Left lung (tissue), 4 donors: ENCODE measurements at regions not wholly inside any gene's neighbourhood (a gene's known extent, or its start where the extent isn't known, plus 50 kb on each side); places are given as distances from the start of the nearest gene placed in this dataset.

Experiments
- ATAC-seq: fragments of 200-7000 bp; cut with Tn5 transposase; one replicate; pipeline ENCODE4 v1.9.1; 2020; ENCODE audit warnings: moderate library complexity
- DNase-seq, 4 donors: peaks; one replicate each; pipeline ENCODE4 v3.0.0-alpha.2; 2013 to 2020
- H3K27ac ChIP-seq, 2 donors: fragments of 200-600 bp; sonication (generic) in 1 of 2; one replicate each; pipeline versions ENCODE4 v1.5.0 to v1.8.0; 2020 to 2021
- H3K27me3 ChIP-seq, 2 donors: fragments of 200-600 bp; sonication (generic) in 1 of 2; one replicate each; pipeline versions ENCODE4 v1.5.0 to v1.8.0; 2020 to 2021
- H3K36me3 ChIP-seq, 2 donors: fragments of 200-600 bp; sonication (generic) in 1 of 2; one replicate each; pipeline versions ENCODE4 v1.5.0 to v1.8.0; 2020 to 2021
- H3K4me1 ChIP-seq, 2 donors: fragments of 200-600 bp; one replicate each; pipeline ENCODE4 v1.8.0; 2021
- H3K4me3 ChIP-seq, 2 donors: fragments of 200-600 bp; sonication (generic) in 1 of 2; one replicate each; pipeline versions ENCODE4 v1.5.0 to v1.8.0; 2020 to 2021; ENCODE audit warnings: mild to moderate bottlenecking in 1 of 2
- H3K9me3 ChIP-seq, 2 donors: fragments of 200-600 bp; sonication (generic) in 1 of 2; one replicate each; pipeline versions ENCODE4 v1.5.0 to v1.8.0; 2020 to 2021
- intact Hi-C, 2 donors: fragments of 100-400 bp; cut with DNase I; formaldehyde crosslinking; loops; one replicate each; pipeline versions ENCODE4 v1.11.2 to v1.14.2; 2022
- TF ChIP-seq, protein P1 (sequence below), 2 donors: fragments of 200-600 bp; sonication (generic) in 1 of 2; IDR thresholded peaks; one replicate each; pipeline versions ENCODE4 v1.5.0 to v1.8.0; 2021; ENCODE audit warnings: antibody characterized with exemption in 2 of 2
- donor health status: DM: no; HTN: yes; CAD: no.
- donor health status: DM: no; HTN: no; CAD: no.

DNA sequence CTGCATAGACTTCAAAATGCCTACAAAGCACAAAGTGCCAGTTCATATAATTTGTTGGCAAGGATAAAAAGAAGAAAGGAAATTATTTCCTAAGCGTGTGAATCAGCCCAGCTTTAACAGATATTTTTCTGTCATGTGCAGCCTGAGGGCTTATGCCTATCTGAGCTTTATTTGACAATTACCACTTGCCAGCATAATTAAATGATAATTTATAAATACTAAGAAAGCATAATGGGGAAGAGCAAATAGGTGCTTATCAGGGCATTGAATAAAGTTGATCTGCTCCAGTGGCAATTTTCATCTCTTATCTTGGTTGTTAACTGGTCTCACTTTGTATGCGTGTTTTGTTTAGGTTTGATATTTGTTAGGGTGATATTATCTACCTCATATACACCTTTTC is 313.4 kb upstream of the DNAJC19 start:
- Histone ChIP-seq H3K36me3 (no peaks in the 10 kb centered on the region), H3K27ac (no peak overlapping the region), H3K27me3 (no peaks in the 10 kb centered on the region), H3K9me3 (no peaks in the 10 kb centered on the region), H3K4me1 (no peaks in the 10 kb centered on the region), H3K4me3 (no peak overlapping the region)
- intact Hi-C loops, result no loop called here
- ATAC-seq (no peak), DNase-seq (no peak)
- TF ChIP-seq, protein P1, sequence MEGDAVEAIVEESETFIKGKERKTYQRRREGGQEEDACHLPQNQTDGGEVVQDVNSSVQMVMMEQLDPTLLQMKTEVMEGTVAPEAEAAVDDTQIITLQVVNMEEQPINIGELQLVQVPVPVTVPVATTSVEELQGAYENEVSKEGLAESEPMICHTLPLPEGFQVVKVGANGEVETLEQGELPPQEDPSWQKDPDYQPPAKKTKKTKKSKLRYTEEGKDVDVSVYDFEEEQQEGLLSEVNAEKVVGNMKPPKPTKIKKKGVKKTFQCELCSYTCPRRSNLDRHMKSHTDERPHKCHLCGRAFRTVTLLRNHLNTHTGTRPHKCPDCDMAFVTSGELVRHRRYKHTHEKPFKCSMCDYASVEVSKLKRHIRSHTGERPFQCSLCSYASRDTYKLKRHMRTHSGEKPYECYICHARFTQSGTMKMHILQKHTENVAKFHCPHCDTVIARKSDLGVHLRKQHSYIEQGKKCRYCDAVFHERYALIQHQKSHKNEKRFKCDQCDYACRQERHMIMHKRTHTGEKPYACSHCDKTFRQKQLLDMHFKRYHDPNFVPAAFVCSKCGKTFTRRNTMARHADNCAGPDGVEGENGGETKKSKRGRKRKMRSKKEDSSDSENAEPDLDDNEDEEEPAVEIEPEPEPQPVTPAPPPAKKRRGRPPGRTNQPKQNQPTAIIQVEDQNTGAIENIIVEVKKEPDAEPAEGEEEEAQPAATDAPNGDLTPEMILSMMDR (IDR thresholded peaks at IDR 0.05), result no peak

DNA sequence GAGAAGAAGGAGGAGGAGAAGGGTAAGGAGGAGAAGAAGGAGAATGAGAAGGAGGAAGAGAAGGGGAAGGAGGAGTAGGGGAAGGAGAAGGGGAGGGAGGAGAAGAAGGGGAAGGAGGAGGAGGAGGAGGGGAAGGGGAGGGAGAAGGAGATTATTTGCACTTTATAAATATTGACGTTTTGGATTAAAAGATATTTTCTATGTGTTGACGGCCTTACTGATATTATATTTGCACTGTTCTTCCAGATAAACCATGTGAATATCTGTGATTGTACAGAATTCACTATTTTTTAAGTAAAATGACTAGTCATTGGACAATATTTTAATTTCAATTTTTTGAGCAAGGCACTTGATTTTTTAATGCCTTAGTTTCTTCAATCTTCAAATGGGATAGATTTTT is 310.5 kb upstream of the DNAJC19 start:
- no peak overlapping the region for H3K27ac ChIP-seq
- DNase-seq, result no peak
- H3K4me1 ChIP-seq, result no peaks in the 10 kb centered on the region
- H3K36me3 ChIP-seq, result no peaks in the 10 kb centered on the region
- H3K4me3 ChIP-seq, result no peak overlapping the region
- intact Hi-C loops, result no loop called here
- H3K9me3 ChIP-seq, result no peaks in the 10 kb centered on the region
- no peaks in the 10 kb centered on the region for H3K27me3 ChIP-seq
- ATAC-seq, result no peak
- TF ChIP-seq, protein P1 (IDR thresholded peaks at IDR 0.05), result no peak

DNA sequence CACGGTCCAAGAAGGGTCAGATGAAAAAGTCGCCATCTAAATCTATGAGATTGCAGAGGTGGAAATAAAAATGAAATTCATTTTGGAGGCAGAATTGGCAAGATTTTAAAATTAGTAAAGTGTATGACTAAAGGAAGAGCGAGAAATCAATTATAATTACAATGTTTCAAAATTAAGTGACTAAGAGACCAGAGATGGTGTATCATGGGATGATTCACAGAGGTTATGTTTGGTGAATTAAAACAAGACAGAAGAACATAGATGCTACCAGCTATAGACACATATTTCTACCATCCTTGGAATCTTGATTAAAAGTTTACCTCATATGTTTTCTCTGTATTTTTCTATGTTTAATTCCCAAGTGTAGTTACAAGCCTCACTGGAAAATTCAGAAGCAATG is 308.9 kb upstream of the DNAJC19 start:
- ATAC-seq (no peak), DNase-seq (no peak)
- Histone ChIP-seq H3K27ac (no peak overlapping the region), H3K4me3 (no peak overlapping the region), H3K36me3 (no peaks in the 10 kb centered on the region), H3K9me3 (no peaks in the 10 kb centered on the region), H3K4me1 (no peaks in the 10 kb centered on the region), H3K27me3 (no peaks in the 10 kb centered on the region)
- TF ChIP-seq, protein P1 (IDR thresholded peaks at IDR 0.05), result no peak
- intact Hi-C loops, result no loop called here

DNA sequence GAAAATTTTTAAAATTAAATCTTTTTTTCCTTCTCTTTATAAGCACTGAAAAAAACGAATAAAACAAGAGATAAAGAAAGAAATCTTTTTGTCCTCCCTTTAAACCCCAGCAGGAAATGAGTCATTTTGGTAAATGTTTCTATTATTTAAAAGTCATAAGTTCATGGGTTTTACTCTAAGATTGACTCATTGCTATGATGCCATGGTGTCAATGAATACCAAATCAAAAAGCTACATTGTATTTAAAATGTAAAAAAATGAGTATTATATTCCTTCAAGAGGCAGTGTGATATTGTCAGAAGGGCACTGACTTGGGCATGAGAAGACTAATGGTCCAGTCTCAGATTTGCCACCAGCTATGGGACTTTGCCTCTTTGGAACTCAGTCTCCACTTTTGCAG is 303.4 kb upstream of the DNAJC19 start:
- no peaks in the 10 kb centered on the region for H3K4me1 ChIP-seq
- no peak overlapping the region for H3K27ac ChIP-seq
- H3K27me3 ChIP-seq, result no peaks in the 10 kb centered on the region
- H3K9me3 ChIP-seq, result no peaks in the 10 kb centered on the region
- no peak overlapping the region for H3K4me3 ChIP-seq
- ATAC-seq (no peak), DNase-seq (no peak)
- intact Hi-C loops, result no loop called here
- TF ChIP-seq, protein P1 (IDR thresholded peaks at IDR 0.05), result no peak
- no peaks in the 10 kb centered on the region for H3K36me3 ChIP-seq

DNA sequence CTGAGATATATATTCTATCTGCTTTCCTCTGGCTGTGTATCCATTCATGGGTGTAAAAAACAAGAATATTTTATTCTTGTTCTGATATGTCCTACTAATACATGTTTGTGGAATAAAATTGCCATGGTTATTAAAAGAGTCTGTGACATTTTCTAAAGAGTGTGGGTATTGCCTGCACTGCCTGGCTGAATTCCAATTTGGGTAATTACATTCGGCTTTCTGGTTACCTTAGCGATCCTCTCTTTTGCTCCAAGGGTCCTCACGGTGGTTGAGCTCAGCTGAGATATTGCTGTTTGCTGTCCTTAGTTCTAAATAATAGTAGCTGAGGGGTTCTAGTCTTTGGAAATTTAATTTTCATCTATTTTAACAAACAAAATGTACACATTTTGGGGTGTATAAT is 301.4 kb upstream of the DNAJC19 start:
- H3K27me3 ChIP-seq, result no peaks in the 10 kb centered on the region
- no peak overlapping the region for H3K27ac ChIP-seq
- ATAC-seq, result no peak
- H3K4me1 ChIP-seq, result no peaks in the 10 kb centered on the region
- intact Hi-C loops, result no loop called here
- no peaks in the 10 kb centered on the region for H3K9me3 ChIP-seq
- TF ChIP-seq, protein P1 (IDR thresholded peaks at IDR 0.05), result no peak
- H3K4me3 ChIP-seq, result no peak overlapping the region
- DNase-seq, result no peak
- no peaks in the 10 kb centered on the region for H3K36me3 ChIP-seq
